Calu3 (cell line): ENCODE measurements at regions not wholly inside any gene's neighbourhood (a gene's known extent, or its start where the extent isn't known, plus 50 kb on each side); places are given as distances from the start of the nearest gene placed in this dataset.

Source experiments
- BruUV-seq: library from RNA; stranded (reverse); fragments of 400-500 nt; replicated peaks from 2 replicates; lab custom pipeline; 2021; lab: Mats Ljungman, UMichigan
- CTCF ChIA-PET: fragments of 300-600 bp; sonication (Branson Sonifier 250); formaldehyde crosslinking; loops from one replicate; lab custom pipeline; 2022; ENCODE audit warnings: antibody characterized with exemption; lab: Charles Lee
- DNase-seq: peaks from one replicate; pipeline ENCODE4 v3.0.0; 2022
- H3K27ac Mint-ChIP-seq: one replicate; pipeline ENCODE4 v1.8.0; 2022; ENCODE audit warnings: mixed read lengths; ENCODE audit not compliant: unreplicated experiment
- H3K27me3 Mint-ChIP-seq: one replicate; pipeline ENCODE4 v1.8.0; 2022; ENCODE audit warnings: mixed read lengths; ENCODE audit not compliant: unreplicated experiment
- H3K36me3 Mint-ChIP-seq: one replicate; pipeline ENCODE4 v1.8.0; 2022; ENCODE audit warnings: mild to moderate bottlenecking, moderate library complexity, mixed read lengths; ENCODE audit not compliant: insufficient read depth, unreplicated experiment
- H3K4me1 Mint-ChIP-seq: one replicate; pipeline ENCODE4 v1.8.0; 2022; ENCODE audit warnings: mild to moderate bottlenecking, low read depth, mixed read lengths; ENCODE audit not compliant: unreplicated experiment
- H3K4me3 Mint-ChIP-seq: one replicate; pipeline ENCODE4 v1.8.0; 2022; ENCODE audit warnings: mild to moderate bottlenecking, low read depth, moderate library complexity, mixed read lengths; ENCODE audit not compliant: unreplicated experiment
- H3K9me3 Mint-ChIP-seq: one replicate; pipeline ENCODE4 v1.8.0; 2022; ENCODE audit warnings: low read depth, mixed read lengths; ENCODE audit not compliant: unreplicated experiment
- CTCF ChIP-seq: fragments of 200-600 bp; IDR thresholded peaks from one replicate; pipeline ENCODE4 v1.8.0; 2022; ENCODE audit warnings: antibody characterized with exemption; ENCODE audit not compliant: unreplicated experiment
- intact Hi-C: fragments of 100-400 bp; cut with micrococcal nuclease; formaldehyde crosslinking; loops from one replicate; pipeline ENCODE4 v1.10.0; 2022; ENCODE audit not compliant: unreplicated experiment

- no peak overlapping the region for H3K4me3 Mint-ChIP-seq
- CTCF ChIA-PET = no interaction called here
- TF ChIP-seq CTCF = no peak
- no peak overlapping the region for H3K27ac Mint-ChIP-seq
- no peaks in the 10 kb centered on the region for H3K4me1 Mint-ChIP-seq
- H3K27me3 Mint-ChIP-seq = no peaks in the 10 kb centered on the region
- DNase-seq = no peak
- BruUV-seq = no TSS peak
- H3K36me3 Mint-ChIP-seq = no peaks in the 10 kb centered on the region
- intact Hi-C loops = no loop called here
- H3K9me3 Mint-ChIP-seq = no peaks in the 10 kb centered on the region
Observed at GRCh38 chr13:105814902-105815250, 720.6 kb downstream of the EFNB2 start.

GRCh38 chr13:105814219-105814901 is 721.1 kb downstream of the EFNB2 start:
- intact Hi-C loops = no loop called here

GRCh38 chr13:105806628-105806920 is 728.9 kb downstream of the EFNB2 start:
- Mint-ChIP-seq H3K9me3 (peaks cover 2% of the 10 kb centered on the region), H3K27ac (no peak overlapping the region), H3K27me3 (no peaks in the 10 kb centered on the region), H3K4me3 (no peak overlapping the region), H3K36me3 (no peaks in the 10 kb centered on the region), H3K4me1 (no peaks in the 10 kb centered on the region)
- BruUV-seq = no TSS peak
- intact Hi-C loops = no loop called here
- CTCF ChIA-PET = no interaction called here
- no peak for DNase-seq
- TF ChIP-seq CTCF = no peak

More at GRCh38 chr13:105814219-105814901, 721.1 kb downstream of the EFNB2 start:
- no TSS peak for BruUV-seq
- H3K4me3 Mint-ChIP-seq = no peak overlapping the region
- H3K27ac Mint-ChIP-seq = no peak overlapping the region
- CTCF ChIA-PET = no interaction called here
- no peaks in the 10 kb centered on the region for H3K4me1 Mint-ChIP-seq
- DNase-seq = no peak
- no peak for TF ChIP-seq CTCF
- H3K9me3 Mint-ChIP-seq = peaks cover 2% of the 10 kb centered on the region
- H3K27me3 Mint-ChIP-seq = no peaks in the 10 kb centered on the region
- H3K36me3 Mint-ChIP-seq = no peaks in the 10 kb centered on the region

GRCh38 chr13:105805892-105806627 is 729.4 kb downstream of the EFNB2 start:
- CTCF ChIA-PET = no interaction called here
- intact Hi-C loops = no loop called here
- Mint-ChIP-seq H3K36me3 (no peaks in the 10 kb centered on the region), H3K27ac (no peak overlapping the region), H3K4me3 (no peak overlapping the region), H3K27me3 (no peaks in the 10 kb centered on the region), H3K9me3 (peaks cover 2% of the 10 kb centered on the region), H3K4me1 (no peaks in the 10 kb centered on the region)
- no peak for DNase-seq
- no peak for TF ChIP-seq CTCF
- no TSS peak for BruUV-seq
